ENCODE measurements at regions not wholly inside any gene's neighbourhood (a gene's known extent, or its start where the extent isn't known, plus 50 kb on each side); places are given as distances from the start of the nearest gene placed in this dataset.

GRCh38 chr2:45180033-45180746 is 170.9 kb upstream of the SIX2 start:
- TF ChIP-seq CTCF (IDR thresholded peaks at IDR 0.05; ENCODE audit: poor library complexity): no peak
- no peak for TF ChIP-seq EZH2phosphoT487 (IDR thresholded peaks at IDR 0.05; ENCODE audit: low read depth, severe bottlenecking, unreplicated experiment)
